GM12891 (cell line): ENCODE measurements at regions not wholly inside any gene's neighbourhood (a gene's known extent, or its start where the extent isn't known, plus 50 kb on each side); places are given as distances from the start of the nearest gene placed in this dataset.

Experiments
- POLR2A ChIP-seq: IDR thresholded peaks from 2 replicates; pipeline ENCODE4 v1.6.1; 2011; ENCODE audit warnings: low read depth, low read length, control low read depth
- POLR2AphosphoS5 ChIP-seq: IDR thresholded peaks from 2 replicates; pipeline ENCODE4 v1.6.1; 2011; ENCODE audit warnings: low read depth, low read length, control low read depth
- SPI1 ChIP-seq: IDR thresholded peaks from 2 replicates; pipeline ENCODE4 v1.6.1; 2011; ENCODE audit warnings: low read depth, low read length, control low read depth

DNA sequence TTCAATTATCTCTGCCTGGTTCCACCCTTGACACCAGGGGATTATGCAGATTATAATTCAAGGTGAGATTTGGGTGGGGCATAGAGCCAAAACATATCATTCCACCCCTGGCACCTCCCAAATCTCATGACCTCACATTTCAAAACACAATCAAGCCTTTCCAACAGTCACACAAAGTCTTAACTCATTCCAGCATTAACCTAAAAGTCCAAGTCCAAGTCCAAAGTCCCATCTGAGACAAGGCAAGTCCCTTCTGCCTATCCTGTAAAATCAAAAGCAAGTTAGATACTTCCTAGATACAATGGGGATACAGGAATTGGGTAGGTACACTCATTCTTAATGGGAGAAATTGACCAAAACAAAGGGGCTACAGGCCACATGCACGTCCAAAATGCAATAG is 73.7 kb upstream of the SLC24A3 start:
- TF ChIP-seq POLR2AphosphoS5 = no peak
- no peak for TF ChIP-seq POLR2A
- no peak for TF ChIP-seq SPI1
